Caco-2 (cell line): ENCODE measurements at regions not wholly inside any gene's neighbourhood (a gene's known extent, or its start where the extent isn't known, plus 50 kb on each side); places are given as distances from the start of the nearest gene placed in this dataset.

Experiments used
- BruUV-seq: library from RNA; stranded (reverse); fragments of 400-500 nt; replicated peaks from 2 replicates; lab custom pipeline; 2021; lab: Mats Ljungman, UMichigan
- CTCF ChIA-PET: fragments of 300-600 bp; sonication (Branson Sonifier 250); formaldehyde crosslinking; loops from one replicate; lab custom pipeline; 2022; ENCODE audit warnings: antibody characterized with exemption; lab: Charles Lee
- POLR2A ChIA-PET: fragments of 300-600 bp; sonication (Branson Sonifier 250); formaldehyde crosslinking; loops from one replicate; lab custom pipeline; 2022; ENCODE audit warnings: antibody characterized with exemption; lab: Charles Lee
- DNase-seq, 2 experiments: peaks; one replicate each; pipeline versions ENCODE4 v3.0.0 to v3.0.0-alpha.2; 2020 to 2022
- H3K27me3 ChIP-seq: replicated peaks from 2 replicates; pipeline ENCODE4 v1.6.0; 2011; ENCODE audit warnings: low read length; ENCODE audit not compliant: control insufficient read depth, insufficient read depth
- H3K36me3 ChIP-seq: 2 replicates; pipeline ENCODE4 v1.5.1; 2011; ENCODE audit warnings: low read length; ENCODE audit not compliant: control insufficient read depth, insufficient read depth
- H3K4me1 ChIP-seq: fragments of 250-450 bp; sonication (Bioruptor Pico); 2 replicates; pipeline ENCODE4 v1.5.1; 2020; ENCODE audit warnings: mild to moderate bottlenecking
- H3K4me3 ChIP-seq: 2 replicates; pipeline ENCODE4 v1.5.1; 2011; ENCODE audit warnings: low read depth, mild to moderate bottlenecking, control low read depth, low read length
- H3K9me3 ChIP-seq: fragments of 250-450 bp; sonication (Bioruptor Pico); 2 replicates; pipeline ENCODE4 v1.5.1; 2020; ENCODE audit warnings: mild to moderate bottlenecking, moderate library complexity
- H3K27ac Mint-ChIP-seq: one replicate; pipeline ENCODE4 v1.8.0; 2022; ENCODE audit warnings: mixed read lengths; ENCODE audit not compliant: unreplicated experiment
- H3K27me3 Mint-ChIP-seq: one replicate; pipeline ENCODE4 v1.8.0; 2022; ENCODE audit warnings: mixed read lengths; ENCODE audit not compliant: insufficient read depth, unreplicated experiment
- H3K36me3 Mint-ChIP-seq: one replicate; pipeline ENCODE4 v1.8.0; 2022; ENCODE audit warnings: mild to moderate bottlenecking, mixed read lengths; ENCODE audit not compliant: insufficient read depth, unreplicated experiment
- H3K4me1 Mint-ChIP-seq: one replicate; pipeline ENCODE4 v1.8.0; 2022; ENCODE audit warnings: low read depth, mixed read lengths; ENCODE audit not compliant: unreplicated experiment
- H3K4me3 Mint-ChIP-seq: one replicate; pipeline ENCODE4 v1.8.0; 2022; ENCODE audit warnings: mild to moderate bottlenecking, moderate library complexity, mixed read lengths; ENCODE audit not compliant: unreplicated experiment
- H3K9me3 Mint-ChIP-seq: one replicate; pipeline ENCODE4 v1.8.0; 2022; ENCODE audit warnings: mixed read lengths; ENCODE audit not compliant: unreplicated experiment
- CTCF ChIP-seq, 2 experiments: fragments of 200-600 bp in 1 of 2; IDR thresholded peaks; 1 replicate in 1 of 2; 2 replicates in 1 of 2; pipeline versions ENCODE4 v1.5.1 to v1.8.0; 2011 to 2022; ENCODE audit warnings: antibody characterized with exemption in 1 of 2, control low read depth in 1 of 2, inconsistent platforms in 1 of 2, low read depth in 1 of 2, low read length in 1 of 2, mild to moderate bottlenecking in 1 of 2, moderate library complexity in 1 of 2; ENCODE audit not compliant: insufficient read depth in 1 of 2, severe bottlenecking in 1 of 2, unreplicated experiment in 1 of 2
- intact Hi-C: fragments of 100-400 bp; cut with micrococcal nuclease; formaldehyde crosslinking; loops from one replicate; pipeline ENCODE4 v1.10.0; 2022; ENCODE audit not compliant: unreplicated experiment

GRCh38 chr15:47300596-47300995 lies 416.7 kb upstream of the SEMA6D start:
- Histone ChIP-seq H3K9me3 (no peaks in the 10 kb centered on the region), H3K36me3 (no peaks in the 10 kb centered on the region), H3K27me3 (no peaks in the 10 kb centered on the region), H3K4me1 (no peaks in the 10 kb centered on the region), H3K4me3 (no peak overlapping the region)
- DNase-seq: no peak
- no TSS peak for BruUV-seq
- intact Hi-C loops: no loop called here
- CTCF ChIA-PET: no interaction called here
- POLR2A ChIA-PET: no interaction called here
- H3K4me1 Mint-ChIP-seq: no peaks in the 10 kb centered on the region
- H3K36me3 Mint-ChIP-seq: no peaks in the 10 kb centered on the region
- H3K27ac Mint-ChIP-seq: no peak overlapping the region
- H3K27me3 Mint-ChIP-seq: peaks cover 10% of the 10 kb centered on the region
- TF ChIP-seq CTCF (IDR thresholded peaks at IDR 0.05; ENCODE audit: insufficient read depth in 1 of 2, low read depth in 1 of 2, low read length in 1 of 2, severe bottlenecking in 1 of 2, unreplicated experiment in 1 of 2): no peak
- no peak overlapping the region for H3K4me3 Mint-ChIP-seq
- no peaks in the 10 kb centered on the region for H3K9me3 Mint-ChIP-seq

GRCh38 chr15:47301481-47301880 lies 415.8 kb upstream of the SEMA6D start:
- no TSS peak for BruUV-seq
- H3K36me3 ChIP-seq: no peaks in the 10 kb centered on the region
- H3K4me1 ChIP-seq: no peaks in the 10 kb centered on the region
- TF ChIP-seq CTCF (IDR thresholded peaks at IDR 0.05; ENCODE audit: insufficient read depth in 1 of 2, low read depth in 1 of 2, low read length in 1 of 2, severe bottlenecking in 1 of 2, unreplicated experiment in 1 of 2): no peak
- DNase-seq: no peak
- Mint-ChIP-seq H3K27me3 (peaks cover 10% of the 10 kb centered on the region), H3K4me1 (no peaks in the 10 kb centered on the region), H3K4me3 (no peak overlapping the region), H3K27ac (no peak overlapping the region), H3K9me3 (no peaks in the 10 kb centered on the region), H3K36me3 (no peaks in the 10 kb centered on the region)
- H3K4me3 ChIP-seq: no peak overlapping the region
- CTCF ChIA-PET: no interaction called here
- POLR2A ChIA-PET: no interaction called here
- H3K9me3 ChIP-seq: no peaks in the 10 kb centered on the region
- intact Hi-C loops: no loop called here
- no peaks in the 10 kb centered on the region for H3K27me3 ChIP-seq

- H3K27me3 Mint-ChIP-seq: peaks cover 10% of the 10 kb centered on the region
- no peaks in the 10 kb centered on the region for H3K4me1 Mint-ChIP-seq
- DNase-seq: no peak
- intact Hi-C loops: no loop called here
- Histone ChIP-seq H3K36me3 (no peaks in the 10 kb centered on the region), H3K9me3 (no peaks in the 10 kb centered on the region), H3K4me3 (no peak overlapping the region), H3K27me3 (no peaks in the 10 kb centered on the region), H3K4me1 (no peaks in the 10 kb centered on the region)
- H3K36me3 Mint-ChIP-seq: no peaks in the 10 kb centered on the region
- ChIA-PET POLR2A (no interaction called here), CTCF (no interaction called here)
- H3K27ac Mint-ChIP-seq: no peak overlapping the region
- no peak overlapping the region for H3K4me3 Mint-ChIP-seq
- no TSS peak for BruUV-seq
- no peak for TF ChIP-seq CTCF (IDR thresholded peaks at IDR 0.05; ENCODE audit: insufficient read depth in 1 of 2, low read depth in 1 of 2, low read length in 1 of 2, severe bottlenecking in 1 of 2, unreplicated experiment in 1 of 2)
- H3K9me3 Mint-ChIP-seq: no peaks in the 10 kb centered on the region
Observed at GRCh38 chr15:47304656-47305055, 412.6 kb upstream of the SEMA6D start.
